ENCODE measurements at regions not wholly inside any gene's neighbourhood (a gene's known extent, or its start where the extent isn't known, plus 50 kb on each side); places are given as distances from the start of the nearest gene placed in this dataset.
"Not testable (repeated sequence)": the region's sequence is repeated elsewhere in the genome, so short reads cannot be mapped to it uniquely, and the experiment has no call there.

- TF ChIP-seq CTCF, EP300 (IDR thresholded peaks at IDR 0.05): not testable (repeated sequence)
Observed at GRCh38 chr5:8840746-8841145, 705.1 kb downstream of the SEMA5A start.
